B cell (primary cell): ENCODE measurements at regions not wholly inside any gene's neighbourhood (a gene's known extent, or its start where the extent isn't known, plus 50 kb on each side); places are given as distances from the start of the nearest gene placed in this dataset.

ENCODE experiments used
- ATAC-seq: fragments of 200-7000 bp; cut with Tn5 transposase; one replicate; pipeline ENCODE4 v1.10.0; 2021; ENCODE audit warnings: low read depth, mild to moderate bottlenecking, moderate number of reproducible peaks, moderate library complexity
- CTCF ChIA-PET: fragments of 350-600 bp; sonication (Branson Sonifier 250); formaldehyde crosslinking; loops from one replicate; lab custom pipeline; 2021; ENCODE audit warnings: antibody characterized with exemption, inconsistent platforms; lab: Charles Lee
- POLR2A ChIA-PET: fragments of 350-600 bp; sonication (Branson Sonifier 250); formaldehyde crosslinking; loops from one replicate; lab custom pipeline; 2021; ENCODE audit warnings: antibody characterized with exemption; lab: Charles Lee
- DNase-seq: peaks from one replicate; pipeline ENCODE4 v3.0.0; 2013
- H2AFZ ChIP-seq: 2 replicates; pipeline ENCODE4 v1.6.1; 2012; ENCODE audit warnings: mild to moderate bottlenecking, low read depth, low read length; ENCODE audit not compliant: insufficient read depth, poor library complexity, severe bottlenecking
- H3K27ac ChIP-seq, 2 donors: 1 replicate in 1 of 2; 2 replicates in 1 of 2; pipeline ENCODE4 v1.5.1; 2012 to 2013; ENCODE audit warnings: low read length in 2 of 2, mild to moderate bottlenecking in 2 of 2, moderate library complexity in 1 of 2
- H3K27me3 ChIP-seq, 4 experiments: fragments of 200-600 bp in 1 of 4; sonication (generic) in 1 of 4; replicated peaks in 1 of 4; 1 replicate in 2 of 4; 2 replicates in 2 of 4; pipeline versions ENCODE4 v1.6.1 to v1.7.0; 2013 to 2016; ENCODE audit warnings: low read length in 3 of 4, mild to moderate bottlenecking in 2 of 4, mixed read lengths in 1 of 4, moderate library complexity in 1 of 4; ENCODE audit not compliant: insufficient read depth in 4 of 4, control insufficient read depth in 3 of 4; ENCODE audit errors: control extremely low read depth in 1 of 4
- H3K36me3 ChIP-seq, 2 experiments: replicated peaks in 1 of 2; 1 replicate in 1 of 2; 2 replicates in 1 of 2; pipeline versions ENCODE4 v1.6.1 to v1.7.1; 2013; ENCODE audit warnings: low read length in 1 of 2; ENCODE audit not compliant: insufficient read depth in 2 of 2, control insufficient read depth in 1 of 2; ENCODE audit errors: control extremely low read depth in 1 of 2, extremely low read depth in 1 of 2
- H3K4me1 ChIP-seq, 2 donors: fragments of 200-600 bp in 1 of 2; sonication (generic) in 1 of 2; 1 replicate in 1 of 2; 2 replicates in 1 of 2; pipeline versions ENCODE4 v1.5.1 to v1.6.1; 2013 to 2017; ENCODE audit warnings: low read length in 2 of 2; ENCODE audit not compliant: control insufficient read depth in 2 of 2, insufficient read depth in 2 of 2
- H3K4me2 ChIP-seq: replicated peaks from 2 replicates; pipeline ENCODE3; 2012; ENCODE audit warnings: mild to moderate bottlenecking, low read depth, low read length; ENCODE audit not compliant: poor library complexity, severe bottlenecking
- H3K4me3 ChIP-seq, 5 experiments: fragments of 200-600 bp in 1 of 5; sonication (generic) in 1 of 5; 1 replicate in 3 of 5; 2 replicates in 2 of 5; pipeline versions ENCODE4 v1.5.1 to v1.7.0; 2011 to 2016; ENCODE audit warnings: low read length in 4 of 5, mild to moderate bottlenecking in 4 of 5, low read depth in 2 of 5, control low read depth in 1 of 5, moderate library complexity in 1 of 5; ENCODE audit not compliant: insufficient read depth in 1 of 5; ENCODE audit errors: control extremely low read depth in 1 of 5, extremely low read depth in 1 of 5
- H3K79me2 ChIP-seq: fragments of 200-600 bp; sonication (generic); one replicate; pipeline ENCODE4 v1.6.0; 2016; ENCODE audit warnings: low read length; ENCODE audit not compliant: control insufficient read depth, insufficient read depth
- H3K9ac ChIP-seq: fragments of 200-600 bp; sonication (generic); 2 replicates; pipeline ENCODE4 v1.6.1; 2017; ENCODE audit warnings: mild to moderate bottlenecking, low read length, moderate library complexity
- H3K9me3 ChIP-seq, 3 donors: one replicate each; pipeline versions ENCODE4 v1.6.1 to v1.7.1; 2013; ENCODE audit warnings: low read length in 2 of 3; ENCODE audit not compliant: control insufficient read depth in 2 of 3, insufficient read depth in 1 of 3; ENCODE audit errors: control extremely low read depth in 1 of 3
- H4K20me1 ChIP-seq: 2 replicates; pipeline ENCODE4 v1.6.0; 2012; ENCODE audit warnings: mild to moderate bottlenecking, low read length; ENCODE audit not compliant: insufficient read depth, control insufficient read depth, poor library complexity, severe bottlenecking
- H3K27ac Mint-ChIP-seq: one replicate; pipeline ENCODE4 v1.8.0; 2021; ENCODE audit warnings: mixed read lengths
- H3K27me3 Mint-ChIP-seq: one replicate; pipeline ENCODE4 v1.8.0; 2021; ENCODE audit warnings: mixed read lengths
- H3K4me1 Mint-ChIP-seq: one replicate; pipeline ENCODE4 v1.8.0; 2021; ENCODE audit warnings: mixed read lengths
- H3K4me3 Mint-ChIP-seq: one replicate; pipeline ENCODE4 v1.8.0; 2021; ENCODE audit warnings: mixed read lengths
- H3K9me3 Mint-ChIP-seq: one replicate; pipeline ENCODE4 v1.8.0; 2022; ENCODE audit warnings: mixed read lengths; ENCODE audit not compliant: insufficient read depth
- EZH2 ChIP-seq: IDR thresholded peaks from 2 replicates; pipeline ENCODE4 v1.6.1; 2012; ENCODE audit warnings: borderline replicate concordance, low read depth, mild to moderate bottlenecking, moderate library complexity, low read length; ENCODE audit not compliant: insufficient read depth, poor library complexity, severe bottlenecking
- WGBS: methylation state at CpG from one replicate; pipeline ENCODE4 v1.1.5; 2013; ENCODE audit warnings: missing lambda C conversion rate; ENCODE audit not compliant: insufficient coverage; 5-methylcytosine and 5-hydroxymethylcytosine counted together
- intact Hi-C: fragments of 100-400 bp; cut with micrococcal nuclease; formaldehyde crosslinking; loops from one replicate; pipeline ENCODE4 v1.10.0; 2022
- TF ChIP-seq, protein P1 (sequence below): fragments of 200-600 bp; IDR thresholded peaks from one replicate; pipeline ENCODE4 v1.8.0; 2022; ENCODE audit warnings: antibody characterized with exemption, mild to moderate bottlenecking

DNA sequence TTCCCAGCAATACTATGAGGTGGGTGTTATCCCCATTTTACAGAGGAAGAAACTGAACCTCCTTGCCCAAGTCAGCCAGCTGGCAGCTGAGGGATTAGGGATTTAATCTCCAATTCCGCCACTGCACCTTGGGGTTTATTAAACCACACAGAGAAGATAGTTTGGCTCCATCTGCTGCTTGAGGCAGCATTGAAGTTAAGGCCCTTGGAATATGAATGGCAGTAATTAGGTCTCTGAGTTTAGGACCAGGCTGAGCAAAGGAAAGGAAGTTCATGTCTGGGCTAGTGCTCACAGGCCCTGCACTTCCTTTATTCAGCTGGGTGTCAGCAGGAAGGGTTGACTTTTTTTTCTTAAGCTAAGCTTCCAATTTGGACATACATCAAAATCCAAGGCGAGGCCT lies 86.9 kb upstream of the GDNF start:
- WGBS: 100% methylated on average over 1 of the region's 2 CpGs
- ChIA-PET CTCF (no interaction called here), POLR2A (no interaction called here)
- Histone ChIP-seq H3K9ac (no peak overlapping the region), H3K4me1 (no peaks in the 10 kb centered on the region), H3K27me3 (peaks cover 0 to 8% (median 0%) of the 10 kb centered on the region in 4 experiments), H4K20me1 (no peaks in the 10 kb centered on the region), H3K4me3 (no peak overlapping the region), H3K36me3 (no peaks in the 10 kb centered on the region), H2AFZ (no peak overlapping the region), H3K27ac (no peak overlapping the region), H3K4me2 (no peak overlapping the region), H3K79me2 (no peaks in the 10 kb centered on the region), H3K9me3 (peaks cover 0 to 6% (median 0%) of the 10 kb centered on the region in 3 donors)
- no peaks in the 10 kb centered on the region for H3K4me1 Mint-ChIP-seq
- H3K4me3 Mint-ChIP-seq: no peak overlapping the region
- H3K27me3 Mint-ChIP-seq: peaks cover 22% of the 10 kb centered on the region
- TF ChIP-seq EZH2: no peak
- TF ChIP-seq, protein P1, sequence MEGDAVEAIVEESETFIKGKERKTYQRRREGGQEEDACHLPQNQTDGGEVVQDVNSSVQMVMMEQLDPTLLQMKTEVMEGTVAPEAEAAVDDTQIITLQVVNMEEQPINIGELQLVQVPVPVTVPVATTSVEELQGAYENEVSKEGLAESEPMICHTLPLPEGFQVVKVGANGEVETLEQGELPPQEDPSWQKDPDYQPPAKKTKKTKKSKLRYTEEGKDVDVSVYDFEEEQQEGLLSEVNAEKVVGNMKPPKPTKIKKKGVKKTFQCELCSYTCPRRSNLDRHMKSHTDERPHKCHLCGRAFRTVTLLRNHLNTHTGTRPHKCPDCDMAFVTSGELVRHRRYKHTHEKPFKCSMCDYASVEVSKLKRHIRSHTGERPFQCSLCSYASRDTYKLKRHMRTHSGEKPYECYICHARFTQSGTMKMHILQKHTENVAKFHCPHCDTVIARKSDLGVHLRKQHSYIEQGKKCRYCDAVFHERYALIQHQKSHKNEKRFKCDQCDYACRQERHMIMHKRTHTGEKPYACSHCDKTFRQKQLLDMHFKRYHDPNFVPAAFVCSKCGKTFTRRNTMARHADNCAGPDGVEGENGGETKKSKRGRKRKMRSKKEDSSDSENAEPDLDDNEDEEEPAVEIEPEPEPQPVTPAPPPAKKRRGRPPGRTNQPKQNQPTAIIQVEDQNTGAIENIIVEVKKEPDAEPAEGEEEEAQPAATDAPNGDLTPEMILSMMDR: no peak
- ATAC-seq: no peak
- DNase-seq: no peak
- intact Hi-C loops: no loop called here
- no peaks in the 10 kb centered on the region for H3K9me3 Mint-ChIP-seq
- H3K27ac Mint-ChIP-seq: no peak overlapping the region

DNA sequence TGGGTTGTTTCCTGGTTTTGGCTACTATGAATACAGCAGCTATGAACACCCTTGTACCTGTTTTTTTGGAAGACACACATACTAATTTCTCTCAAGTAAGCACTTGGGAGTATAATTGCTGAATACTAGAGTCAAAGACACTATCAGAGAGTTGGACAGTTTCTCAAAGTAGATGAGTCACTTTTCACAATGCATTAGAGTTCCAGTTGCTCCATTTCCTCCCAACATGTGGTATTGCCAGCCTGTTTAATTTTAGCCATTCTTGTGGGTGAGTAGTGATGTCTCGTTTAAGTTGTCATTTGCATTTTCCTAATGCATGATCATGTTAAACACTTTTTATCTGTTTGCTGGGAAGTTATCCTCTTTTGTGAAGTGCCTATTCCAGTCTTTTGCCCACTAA lies 81.6 kb upstream of the GDNF start:
- Histone ChIP-seq H3K9ac (no peak overlapping the region), H3K79me2 (no peaks in the 10 kb centered on the region), H3K9me3 (no peaks in the 10 kb centered on the region), H3K36me3 (no peaks in the 10 kb centered on the region), H3K4me3 (no peak overlapping the region), H3K27me3 (peaks cover 0 to 2% (median under 1%) of the 10 kb centered on the region in 4 experiments), H4K20me1 (no peaks in the 10 kb centered on the region), H3K4me2 (no peak overlapping the region), H3K4me1 (no peaks in the 10 kb centered on the region), H2AFZ (no peak overlapping the region), H3K27ac (no peak overlapping the region)
- Mint-ChIP-seq H3K9me3 (no peaks in the 10 kb centered on the region), H3K4me3 (no peak overlapping the region), H3K4me1 (no peaks in the 10 kb centered on the region), H3K27me3 (peaks cover 30% of the 10 kb centered on the region), H3K27ac (no peak overlapping the region)
- ATAC-seq (no peak), DNase-seq (no peak)
- TF ChIP-seq, protein P1: no peak
- TF ChIP-seq EZH2: no peak
- no CpG with 5 or more reads among the region's 1 CpG for WGBS
- POLR2A ChIA-PET: no interaction called here
- intact Hi-C loops: no loop called here
- CTCF ChIA-PET: no interaction called here
